OCI-LY1 (cell line): ENCODE measurements at regions not wholly inside any gene's neighbourhood (a gene's known extent, or its start where the extent isn't known, plus 50 kb on each side); places are given as distances from the start of the nearest gene placed in this dataset.

Source experiments
- H2AFZ ChIP-seq: fragments of 200-600 bp; sonication (generic), shearing (Covaris generic); 2 replicates; pipeline ENCODE4 v1.6.0; 2014; ENCODE audit warnings: antibody characterized with exemption, mild to moderate bottlenecking, low read length
- H3F3A ChIP-seq: fragments of 200-600 bp; sonication (generic), shearing (Covaris generic); 2 replicates; pipeline ENCODE4 v1.6.0; 2014; ENCODE audit warnings: mild to moderate bottlenecking, antibody characterized with exemption, low read length, moderate library complexity; ENCODE audit not compliant: insufficient read depth
- H3K27ac ChIP-seq: fragments of 200-600 bp; sonication (generic); 2 replicates; pipeline ENCODE4 v1.5.1; 2014; ENCODE audit warnings: low read length, mixed run types, mild to moderate bottlenecking, low read depth; ENCODE audit not compliant: poor library complexity, severe bottlenecking
- H3K27me3 ChIP-seq: fragments of 200-600 bp; sonication (generic); 2 replicates; pipeline ENCODE4 v1.6.0; 2014; ENCODE audit warnings: antibody characterized with exemption, mild to moderate bottlenecking, low read length, moderate library complexity; ENCODE audit not compliant: insufficient read depth
- H3K36me3 ChIP-seq: fragments of 200-600 bp; sonication (generic); 2 replicates; pipeline ENCODE4 v1.6.1; 2014; ENCODE audit warnings: mild to moderate bottlenecking, antibody characterized with exemption, low read length, moderate library complexity, mixed read lengths; ENCODE audit not compliant: insufficient read depth
- H3K4me1 ChIP-seq: fragments of 200-600 bp; sonication (generic); 2 replicates; pipeline ENCODE4 v1.5.1; 2014; ENCODE audit warnings: mild to moderate bottlenecking, low read length, moderate library complexity; ENCODE audit not compliant: insufficient read depth, severe bottlenecking
- H3K4me2 ChIP-seq: fragments of 200-600 bp; sonication (generic), shearing (Covaris generic); 2 replicates; pipeline ENCODE4 v1.6.1; 2014; ENCODE audit warnings: low read length
- H3K4me3 ChIP-seq: fragments of 200-600 bp; sonication (generic); 2 replicates; pipeline ENCODE4 v1.5.1; 2014; ENCODE audit warnings: low read length, low read depth, mild to moderate bottlenecking, mixed read lengths; ENCODE audit not compliant: poor library complexity, severe bottlenecking
- H3K79me2 ChIP-seq: fragments of 200-600 bp; shearing (Covaris generic); 2 replicates; pipeline ENCODE4 v1.6.1; 2016; ENCODE audit warnings: mixed run types, low read length, mixed read lengths; ENCODE audit not compliant: insufficient read depth
- H3K9ac ChIP-seq: fragments of 200-600 bp; sonication (generic), shearing (Covaris generic); 2 replicates; pipeline ENCODE4 v1.6.1; 2014; ENCODE audit warnings: mild to moderate bottlenecking, low read length, mixed read lengths
- H3K9me2 ChIP-seq: fragments of 200-600 bp; sonication (generic), shearing (Covaris generic); 2 replicates; pipeline ENCODE4 v1.6.1; 2014; ENCODE audit warnings: low read depth, mild to moderate bottlenecking, low read length, mixed read lengths
- H3K9me3 ChIP-seq: fragments of 200-600 bp; shearing (Covaris generic); 2 replicates; pipeline ENCODE4 v1.6.1; 2014; ENCODE audit warnings: low read length, mixed read lengths
- H4K20me1 ChIP-seq: fragments of 200-600 bp; sonication (generic), shearing (Covaris generic); 2 replicates; pipeline ENCODE4 v1.6.0; 2016; ENCODE audit warnings: mild to moderate bottlenecking, low read length; ENCODE audit not compliant: insufficient read depth
- EZH2 ChIP-seq: fragments of 200-600 bp; sonication (generic), shearing (Covaris generic); IDR thresholded peaks from 2 replicates; pipeline ENCODE4 v1.8.0; 2017; ENCODE audit warnings: borderline replicate concordance, mixed run types, mild to moderate bottlenecking, antibody characterized with exemption, low read length, moderate library complexity, mixed read lengths
- TF ChIP-seq, protein P1 (sequence below): fragments of 200-600 bp; sonication (generic), shearing (Covaris generic); IDR thresholded peaks from 2 replicates; pipeline ENCODE4 v1.5.1; 2017; ENCODE audit warnings: mild to moderate bottlenecking, antibody characterized with exemption, low read length, moderate library complexity, mixed read lengths

DNA sequence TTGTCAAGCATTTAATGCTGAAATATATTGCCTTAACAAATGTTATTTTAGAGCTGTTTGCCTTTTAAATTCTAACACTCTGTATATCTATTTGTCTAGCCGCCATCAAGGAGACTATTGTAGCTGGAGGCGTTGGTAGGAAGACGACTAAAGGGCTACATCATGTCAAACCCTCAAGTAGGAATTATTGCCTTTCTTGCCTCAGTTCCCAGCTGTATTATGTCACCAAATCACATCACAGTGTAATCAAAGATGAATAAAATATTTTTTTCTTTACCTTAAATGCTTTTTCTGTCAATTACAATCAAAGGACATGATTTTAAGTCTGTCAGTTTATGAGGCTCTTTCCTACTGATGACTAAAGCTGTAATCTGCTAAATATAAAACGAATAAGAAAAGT is 233.1 kb downstream of the ZIC4 start:
- no peaks in the 10 kb centered on the region for H3K79me2 ChIP-seq
- no peak overlapping the region for H3K4me2 ChIP-seq
- H3K9ac ChIP-seq = no peak overlapping the region
- H3K36me3 ChIP-seq = no peaks in the 10 kb centered on the region
- no peak overlapping the region for H3K27ac ChIP-seq
- no peaks in the 10 kb centered on the region for H3K27me3 ChIP-seq
- H3K4me1 ChIP-seq = no peaks in the 10 kb centered on the region
- H3F3A ChIP-seq = no peaks in the 10 kb centered on the region
- H3K9me2 ChIP-seq = no peaks in the 10 kb centered on the region
- no peaks in the 10 kb centered on the region for H4K20me1 ChIP-seq
- H3K9me3 ChIP-seq = no peaks in the 10 kb centered on the region
- H3K4me3 ChIP-seq = no peak overlapping the region
- H2AFZ ChIP-seq = no peak overlapping the region
- TF ChIP-seq, protein P1, sequence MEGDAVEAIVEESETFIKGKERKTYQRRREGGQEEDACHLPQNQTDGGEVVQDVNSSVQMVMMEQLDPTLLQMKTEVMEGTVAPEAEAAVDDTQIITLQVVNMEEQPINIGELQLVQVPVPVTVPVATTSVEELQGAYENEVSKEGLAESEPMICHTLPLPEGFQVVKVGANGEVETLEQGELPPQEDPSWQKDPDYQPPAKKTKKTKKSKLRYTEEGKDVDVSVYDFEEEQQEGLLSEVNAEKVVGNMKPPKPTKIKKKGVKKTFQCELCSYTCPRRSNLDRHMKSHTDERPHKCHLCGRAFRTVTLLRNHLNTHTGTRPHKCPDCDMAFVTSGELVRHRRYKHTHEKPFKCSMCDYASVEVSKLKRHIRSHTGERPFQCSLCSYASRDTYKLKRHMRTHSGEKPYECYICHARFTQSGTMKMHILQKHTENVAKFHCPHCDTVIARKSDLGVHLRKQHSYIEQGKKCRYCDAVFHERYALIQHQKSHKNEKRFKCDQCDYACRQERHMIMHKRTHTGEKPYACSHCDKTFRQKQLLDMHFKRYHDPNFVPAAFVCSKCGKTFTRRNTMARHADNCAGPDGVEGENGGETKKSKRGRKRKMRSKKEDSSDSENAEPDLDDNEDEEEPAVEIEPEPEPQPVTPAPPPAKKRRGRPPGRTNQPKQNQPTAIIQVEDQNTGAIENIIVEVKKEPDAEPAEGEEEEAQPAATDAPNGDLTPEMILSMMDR = no peak
- no peak for TF ChIP-seq EZH2

DNA sequence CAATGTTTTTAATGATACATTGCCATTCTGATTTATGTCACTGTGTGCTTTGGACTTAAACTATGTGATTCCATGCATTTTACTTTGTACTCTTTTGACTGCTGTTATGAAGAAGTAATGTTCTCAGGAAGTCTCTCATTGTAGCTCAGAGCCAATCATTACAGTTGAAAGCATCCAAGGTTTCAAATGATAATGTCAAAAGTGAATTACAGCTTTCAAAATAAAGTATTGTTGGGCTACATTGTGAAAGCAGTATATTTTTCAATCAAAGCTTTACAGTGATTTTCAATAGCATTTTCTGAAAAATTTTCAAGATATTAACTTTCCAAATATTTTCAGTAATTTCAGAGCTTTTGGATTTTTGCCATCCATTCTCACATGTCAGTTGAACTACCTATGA is 243.6 kb downstream of the ZIC4 start:
- H3K36me3 ChIP-seq = no peaks in the 10 kb centered on the region
- no peaks in the 10 kb centered on the region for H3F3A ChIP-seq
- no peaks in the 10 kb centered on the region for H3K4me1 ChIP-seq
- TF ChIP-seq EZH2 = no peak
- TF ChIP-seq, protein P1 = no peak
- H3K9me3 ChIP-seq = no peaks in the 10 kb centered on the region
- no peak overlapping the region for H3K4me3 ChIP-seq
- H3K79me2 ChIP-seq = no peaks in the 10 kb centered on the region
- H3K27me3 ChIP-seq = no peaks in the 10 kb centered on the region
- H2AFZ ChIP-seq = no peak overlapping the region
- H3K9me2 ChIP-seq = no peaks in the 10 kb centered on the region
- H4K20me1 ChIP-seq = no peaks in the 10 kb centered on the region
- H3K9ac ChIP-seq = no peak overlapping the region
- H3K4me2 ChIP-seq = no peak overlapping the region
- H3K27ac ChIP-seq = no peak overlapping the region

GRCh38 chr3:147161833-147162232 is 244.5 kb downstream of the ZIC4 start:
- H3K9me3 ChIP-seq = no peaks in the 10 kb centered on the region
- H3K4me2 ChIP-seq = no peak overlapping the region
- no peaks in the 10 kb centered on the region for H3K27me3 ChIP-seq
- H3F3A ChIP-seq = no peaks in the 10 kb centered on the region
- H2AFZ ChIP-seq = no peak overlapping the region
- no peaks in the 10 kb centered on the region for H3K9me2 ChIP-seq
- no peaks in the 10 kb centered on the region for H3K36me3 ChIP-seq
- no peaks in the 10 kb centered on the region for H3K4me1 ChIP-seq
- H3K9ac ChIP-seq = no peak overlapping the region
- no peaks in the 10 kb centered on the region for H3K79me2 ChIP-seq
- no peak overlapping the region for H3K4me3 ChIP-seq
- H3K27ac ChIP-seq = no peak overlapping the region
- no peak for TF ChIP-seq EZH2
- TF ChIP-seq, protein P1 = no peak
- H4K20me1 ChIP-seq = no peaks in the 10 kb centered on the region
